ENCODE measurements at regions not wholly inside any gene's neighbourhood (a gene's known extent, or its start where the extent isn't known, plus 50 kb on each side); places are given as distances from the start of the nearest gene placed in this dataset.

GRCh38 chr4:186449954-186450353 lies 105.4 kb downstream of the MTNR1A start:
- TF ChIP-seq CTCF (IDR thresholded peaks at IDR 0.05 in 2 of 3, conservative IDR thresholded peaks at IDR 0.05 in 1 of 3; ENCODE audit: borderline replicate concordance in 1 of 3, insufficient read depth in 1 of 3, low read depth in 2 of 3, low read length in 2 of 3) (no peak), EZH2 (IDR thresholded peaks at IDR 0.05) (no peak), ELF1 (IDR thresholded peaks at IDR 0.05; ENCODE audit: borderline replicate concordance, low read depth) (no peak), EZH2phosphoT487 (IDR thresholded peaks at IDR 0.05; ENCODE audit: borderline replicate concordance) (no peak), POLR2A (IDR thresholded peaks at IDR 0.05; ENCODE audit: borderline replicate concordance, extremely low read depth, insufficient read depth, insufficient read length) (no peak)
- TF ChIP-seq, protein P1, sequence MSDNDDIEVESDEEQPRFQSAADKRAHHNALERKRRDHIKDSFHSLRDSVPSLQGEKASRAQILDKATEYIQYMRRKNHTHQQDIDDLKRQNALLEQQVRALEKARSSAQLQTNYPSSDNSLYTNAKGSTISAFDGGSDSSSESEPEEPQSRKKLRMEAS (IDR thresholded peaks at IDR 0.05) = no peak

All from HCT116 (cell line).